Activated naive CD8-positive, alpha-beta T cell treated with anti-CD3 and anti-CD28 coated beads for 36 hours (primary cell): ENCODE measurements at regions not wholly inside any gene's neighbourhood (a gene's known extent, or its start where the extent isn't known, plus 50 kb on each side); places are given as distances from the start of the nearest gene placed in this dataset.
"Not testable (repeated sequence)": the region's sequence is repeated elsewhere in the genome, so short reads cannot be mapped to it uniquely, and the experiment has no call there.

Source experiments
- DNase-seq: peaks from one replicate; pipeline ENCODE4 v3.0.0; 2021
- H3K27ac Mint-ChIP-seq: one replicate; pipeline ENCODE4 v1.8.0; 2022; ENCODE audit warnings: mild to moderate bottlenecking, moderate library complexity, mixed read lengths
- H3K27me3 Mint-ChIP-seq: one replicate; pipeline ENCODE4 v1.8.0; 2022; ENCODE audit warnings: mild to moderate bottlenecking, mixed read lengths
- H3K36me3 Mint-ChIP-seq: one replicate; pipeline ENCODE4 v1.8.0; 2021; ENCODE audit warnings: mild to moderate bottlenecking, mixed read lengths
- H3K4me1 Mint-ChIP-seq: one replicate; pipeline ENCODE4 v1.8.0; 2021; ENCODE audit warnings: mixed read lengths
- H3K4me3 Mint-ChIP-seq: one replicate; pipeline ENCODE4 v1.8.0; 2022; ENCODE audit warnings: mild to moderate bottlenecking, moderate library complexity, mixed read lengths
- H3K9me3 Mint-ChIP-seq: one replicate; pipeline ENCODE4 v1.8.0; 2022; ENCODE audit warnings: mixed read lengths

- peaks cover 28% of the 10 kb centered on the region for H3K9me3 Mint-ChIP-seq
- no peaks in the 10 kb centered on the region for H3K4me1 Mint-ChIP-seq
- no peak overlapping the region for H3K4me3 Mint-ChIP-seq
- H3K27me3 Mint-ChIP-seq = no peaks in the 10 kb centered on the region
- DNase-seq = no peak
- no peak overlapping the region for H3K27ac Mint-ChIP-seq
- H3K36me3 Mint-ChIP-seq = no peaks in the 10 kb centered on the region
Measured at GRCh38 chr4:127311371-127311770, 321.4 kb upstream of the INTU start.

DNA sequence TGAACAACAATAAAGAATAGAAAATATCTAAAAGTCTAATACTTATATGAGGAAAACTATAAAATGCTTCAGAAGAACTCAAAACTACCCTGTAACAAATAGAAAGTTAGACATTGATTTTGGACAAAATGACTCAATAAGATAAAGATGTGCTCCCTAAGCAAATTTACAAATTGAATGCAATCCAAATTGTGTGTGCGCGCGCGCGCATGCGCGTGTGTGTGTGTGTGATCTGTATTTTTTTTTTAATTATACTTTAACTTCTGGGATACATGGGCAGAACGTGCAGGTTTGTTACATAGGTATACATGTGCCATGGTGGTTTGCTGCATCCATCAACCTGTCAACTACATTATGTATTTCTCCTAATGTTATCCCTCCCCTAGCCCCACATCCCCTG, 320.8 kb upstream of the INTU start:
- no peak for DNase-seq
- Mint-ChIP-seq H3K27me3 (no peaks in the 10 kb centered on the region), H3K27ac (no peak overlapping the region), H3K9me3 (peaks cover 28% of the 10 kb centered on the region), H3K4me1 (no peaks in the 10 kb centered on the region), H3K4me3 (no peak overlapping the region), H3K36me3 (no peaks in the 10 kb centered on the region)

- Mint-ChIP-seq H3K27me3 (no peaks in the 10 kb centered on the region), H3K36me3 (no peaks in the 10 kb centered on the region), H3K4me1 (no peaks in the 10 kb centered on the region), H3K9me3 (peaks cover 28% of the 10 kb centered on the region), H3K4me3 (no peak overlapping the region), H3K27ac (no peak overlapping the region)
- no peak for DNase-seq
Measured at GRCh38 chr4:127313767-127314166, 319.0 kb upstream of the INTU start.

DNA sequence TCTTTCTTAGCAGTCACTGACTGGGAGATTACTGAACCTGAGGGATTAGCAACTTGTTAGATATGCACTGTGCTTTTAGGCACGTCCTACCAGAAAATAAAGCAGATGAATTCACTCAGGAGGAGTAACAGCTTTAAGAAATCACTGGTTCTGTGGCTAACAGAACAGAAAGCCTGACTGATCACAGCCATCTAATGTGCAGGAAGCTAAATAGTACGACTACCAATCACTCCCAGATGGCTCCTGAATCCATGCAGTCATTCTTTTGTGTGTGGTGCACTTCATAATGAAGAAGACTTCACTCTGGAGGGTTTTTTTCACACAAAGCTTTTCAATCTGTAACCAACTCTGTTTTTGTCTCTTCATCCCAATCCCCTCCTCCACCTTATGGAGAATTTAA, 305.3 kb upstream of the INTU start:
- H3K9me3 Mint-ChIP-seq = peaks cover 21% of the 10 kb centered on the region
- no peak for DNase-seq
- H3K4me3 Mint-ChIP-seq = no peak overlapping the region
- H3K36me3 Mint-ChIP-seq = no peaks in the 10 kb centered on the region
- no peaks in the 10 kb centered on the region for H3K4me1 Mint-ChIP-seq
- H3K27ac Mint-ChIP-seq = no peak overlapping the region
- H3K27me3 Mint-ChIP-seq = no peaks in the 10 kb centered on the region

DNA sequence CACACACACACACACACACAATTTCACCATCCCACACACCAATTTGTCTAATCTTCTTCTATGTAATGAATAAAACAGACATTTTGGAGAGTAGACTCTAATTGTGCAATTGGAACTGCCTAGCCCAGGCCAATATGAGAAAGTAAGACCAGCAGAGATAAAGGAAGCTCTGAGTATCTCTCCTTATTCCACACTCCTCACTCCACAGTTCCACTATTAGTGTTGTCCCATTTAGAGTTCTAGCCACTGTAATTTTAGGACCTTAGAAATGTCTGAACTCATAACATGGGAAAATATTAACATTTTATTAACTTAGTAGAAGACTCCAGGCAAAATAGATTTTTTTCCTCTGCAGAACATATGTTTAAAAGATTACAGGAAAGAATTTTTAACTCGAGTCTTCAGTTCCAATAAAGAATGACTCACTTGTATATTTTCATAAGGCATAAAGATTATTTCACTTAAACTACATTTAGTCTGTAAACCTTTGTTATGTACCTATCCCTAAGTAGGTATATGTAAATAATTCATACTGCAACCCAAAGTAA, 297.6 kb upstream of the INTU start:
- no peak for DNase-seq
- H3K4me3 Mint-ChIP-seq = no peak overlapping the region
- H3K4me1 Mint-ChIP-seq = no peaks in the 10 kb centered on the region
- H3K36me3 Mint-ChIP-seq = no peaks in the 10 kb centered on the region
- H3K27me3 Mint-ChIP-seq = no peaks in the 10 kb centered on the region
- no peaks in the 10 kb centered on the region for H3K9me3 Mint-ChIP-seq
- no peak overlapping the region for H3K27ac Mint-ChIP-seq

DNA sequence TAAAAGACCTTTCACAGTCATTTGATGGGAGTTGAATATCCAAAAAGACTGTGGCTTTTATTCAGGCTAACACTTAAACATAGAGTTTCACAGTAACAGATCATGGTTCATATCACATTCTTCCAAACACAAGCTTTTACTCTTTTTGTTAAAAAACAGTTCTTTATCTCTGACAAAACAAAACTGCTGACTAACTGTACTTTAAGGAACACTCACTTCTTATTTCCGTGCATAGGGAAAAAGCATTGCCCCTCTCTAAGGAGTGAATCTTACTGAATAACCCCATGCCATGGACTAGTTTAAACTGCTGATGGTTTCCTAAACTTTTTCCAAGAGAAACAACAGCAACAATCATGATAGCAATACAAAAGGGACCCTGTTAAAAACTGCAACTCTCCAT, 297.0 kb upstream of the INTU start:
- DNase-seq = no peak
- Mint-ChIP-seq H3K4me1 (no peaks in the 10 kb centered on the region), H3K27ac (no peak overlapping the region), H3K4me3 (no peak overlapping the region), H3K9me3 (no peaks in the 10 kb centered on the region), H3K27me3 (no peaks in the 10 kb centered on the region), H3K36me3 (no peaks in the 10 kb centered on the region)

DNA sequence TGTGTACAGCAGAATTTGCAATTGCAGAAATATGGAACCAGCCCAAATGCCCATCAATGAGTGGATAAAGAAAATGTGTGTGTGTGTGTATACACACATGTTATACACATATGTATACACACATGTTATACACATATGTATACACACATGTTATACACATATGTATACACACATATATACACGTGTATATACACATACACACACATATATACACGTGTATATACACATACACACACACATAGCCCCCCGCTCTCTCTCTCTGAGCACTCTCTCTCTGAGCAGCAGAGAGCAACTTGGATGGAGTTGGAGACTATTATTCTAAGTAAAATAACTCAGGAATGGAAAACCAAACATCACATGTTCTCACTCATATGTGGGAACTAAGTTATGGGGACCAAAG, 289.6 kb upstream of the INTU start:
- H3K36me3 Mint-ChIP-seq, H3K9me3 Mint-ChIP-seq, H3K4me1 Mint-ChIP-seq, H3K27me3 Mint-ChIP-seq, H3K4me3 Mint-ChIP-seq, DNase-seq, H3K27ac Mint-ChIP-seq: not testable (repeated sequence)

- H3K27me3 Mint-ChIP-seq = no peaks in the 10 kb centered on the region
- no peaks in the 10 kb centered on the region for H3K4me1 Mint-ChIP-seq
- H3K9me3 Mint-ChIP-seq = no peaks in the 10 kb centered on the region
- no peaks in the 10 kb centered on the region for H3K36me3 Mint-ChIP-seq
- DNase-seq = no peak
- H3K4me3 Mint-ChIP-seq = no peak overlapping the region
- H3K27ac Mint-ChIP-seq = no peak overlapping the region
Measured at GRCh38 chr4:127344071-127344470, 288.7 kb upstream of the INTU start.

DNA sequence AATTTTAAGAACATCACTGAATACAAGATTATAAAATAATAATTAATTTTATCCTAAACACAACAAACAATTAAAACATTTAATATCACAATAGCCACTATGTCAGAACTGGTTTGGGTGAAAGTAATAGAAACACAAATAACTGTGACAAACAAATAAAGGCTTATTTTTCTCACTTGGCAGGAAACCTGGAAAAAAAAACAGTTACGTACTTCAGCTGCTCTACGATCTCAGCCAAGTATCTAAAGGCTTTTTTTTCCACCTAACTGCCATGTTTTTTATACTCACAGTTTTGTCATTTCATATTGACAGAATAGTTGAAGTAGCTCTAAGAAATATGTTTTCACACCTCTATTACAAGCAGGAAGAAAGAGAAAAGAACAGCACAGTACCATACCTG, 284.8 kb upstream of the INTU start:
- no peak for DNase-seq
- H3K9me3 Mint-ChIP-seq = peaks cover 4% of the 10 kb centered on the region
- no peaks in the 10 kb centered on the region for H3K27me3 Mint-ChIP-seq
- H3K36me3 Mint-ChIP-seq = no peaks in the 10 kb centered on the region
- H3K27ac Mint-ChIP-seq = no peak overlapping the region
- no peak overlapping the region for H3K4me3 Mint-ChIP-seq
- no peaks in the 10 kb centered on the region for H3K4me1 Mint-ChIP-seq

DNA sequence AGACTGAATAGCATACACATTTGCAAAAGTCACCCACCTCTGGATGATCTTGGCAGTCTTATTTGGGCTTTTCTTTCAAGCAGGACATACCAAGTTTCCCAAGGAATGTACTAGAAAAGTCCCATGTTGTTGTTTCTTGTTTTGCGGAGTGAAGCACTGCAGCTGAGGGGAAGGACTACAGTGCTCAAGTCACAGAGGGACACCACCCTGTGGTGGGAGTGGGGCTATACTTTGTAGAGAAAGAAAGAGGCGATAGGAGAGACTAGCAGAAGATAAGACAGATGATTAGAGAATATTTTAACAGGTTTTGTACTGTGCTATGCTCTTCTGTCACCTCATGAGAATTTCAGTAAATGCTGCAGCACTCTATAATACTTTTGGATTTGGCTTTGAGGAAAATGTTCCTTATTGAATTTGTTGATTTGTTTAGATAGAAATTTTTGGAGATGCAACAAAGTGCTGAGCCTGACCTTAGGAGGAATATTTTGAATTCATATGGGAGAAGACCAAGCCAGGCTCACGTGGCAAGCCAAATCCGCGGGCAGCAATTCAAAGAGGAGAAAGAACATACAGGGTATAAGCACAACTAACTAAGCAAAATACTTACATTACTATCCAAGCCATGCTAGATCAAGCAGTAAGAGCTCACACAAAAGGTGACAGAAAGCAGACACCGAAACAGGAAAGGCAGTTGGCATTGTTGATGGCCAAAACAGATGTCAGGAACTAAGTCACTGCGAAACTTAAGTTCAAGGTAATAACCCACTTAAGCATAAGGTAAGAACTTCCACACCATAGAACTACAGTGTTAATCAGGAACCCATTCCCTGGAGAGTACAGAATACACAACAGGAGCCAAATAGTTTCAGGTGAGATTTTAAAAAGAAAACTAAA, 280.3 kb upstream of the INTU start:
- no peak overlapping the region for H3K4me3 Mint-ChIP-seq
- no peak for DNase-seq
- no peaks in the 10 kb centered on the region for H3K27me3 Mint-ChIP-seq
- H3K9me3 Mint-ChIP-seq = peaks cover 6% of the 10 kb centered on the region
- no peaks in the 10 kb centered on the region for H3K4me1 Mint-ChIP-seq
- no peak overlapping the region for H3K27ac Mint-ChIP-seq
- no peaks in the 10 kb centered on the region for H3K36me3 Mint-ChIP-seq

DNA sequence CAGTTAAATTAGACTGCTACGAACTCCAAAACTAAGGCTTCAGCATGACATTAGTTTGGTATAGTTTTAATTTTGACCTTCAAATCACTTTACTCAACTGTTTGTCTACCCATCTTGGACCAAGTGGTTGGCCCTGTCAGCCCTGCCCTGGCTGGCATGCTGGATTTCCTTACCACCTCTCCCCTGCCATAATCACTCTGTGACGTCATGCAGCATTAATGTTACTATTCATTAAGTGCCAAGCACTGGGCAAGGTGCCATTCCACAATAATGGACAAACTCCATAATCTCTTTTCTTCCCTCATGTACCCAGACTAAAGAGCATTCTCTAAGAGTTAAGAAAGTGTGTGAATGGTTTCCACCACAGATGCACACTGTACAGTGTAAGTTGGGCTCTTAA, 277.0 kb upstream of the INTU start:
- DNase-seq = no peak
- Mint-ChIP-seq H3K36me3 (no peaks in the 10 kb centered on the region), H3K27me3 (no peaks in the 10 kb centered on the region), H3K27ac (no peak overlapping the region), H3K9me3 (peaks cover 4% of the 10 kb centered on the region), H3K4me1 (no peaks in the 10 kb centered on the region), H3K4me3 (no peak overlapping the region)

GRCh38 chr4:127357765-127358164, 275.0 kb upstream of the INTU start:
- no peak overlapping the region for H3K27ac Mint-ChIP-seq
- H3K4me1 Mint-ChIP-seq = no peaks in the 10 kb centered on the region
- H3K27me3 Mint-ChIP-seq = no peaks in the 10 kb centered on the region
- no peaks in the 10 kb centered on the region for H3K36me3 Mint-ChIP-seq
- DNase-seq = no peak
- H3K4me3 Mint-ChIP-seq = no peak overlapping the region
- H3K9me3 Mint-ChIP-seq = peaks cover 3% of the 10 kb centered on the region

GRCh38 chr4:127362686-127363085, 270.1 kb upstream of the INTU start:
- Mint-ChIP-seq H3K4me3 (no peak overlapping the region), H3K4me1 (no peaks in the 10 kb centered on the region), H3K27me3 (no peaks in the 10 kb centered on the region), H3K27ac (no peak overlapping the region), H3K9me3 (peaks cover 5% of the 10 kb centered on the region), H3K36me3 (no peaks in the 10 kb centered on the region)
- DNase-seq = no peak

DNA sequence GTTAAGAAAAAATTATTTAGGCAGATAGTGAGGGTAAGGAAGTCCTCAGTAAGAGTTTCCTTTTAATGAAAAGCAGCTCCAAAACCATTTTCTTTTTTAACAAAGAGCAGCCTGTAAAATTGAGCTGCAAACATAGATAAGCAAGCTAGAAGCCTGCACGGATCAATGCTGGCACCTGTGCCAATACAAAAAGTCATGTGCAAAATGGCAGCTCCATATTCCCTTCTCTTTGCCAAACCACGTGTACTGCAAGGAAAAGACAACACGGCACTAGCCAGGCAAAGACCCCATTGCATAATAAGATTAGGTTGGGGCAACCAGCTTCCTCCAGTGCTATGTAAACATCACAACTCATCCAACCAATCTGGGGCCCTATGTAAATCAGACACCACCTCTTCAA, 268.4 kb upstream of the INTU start:
- no peak overlapping the region for H3K4me3 Mint-ChIP-seq
- H3K27ac Mint-ChIP-seq = no peak overlapping the region
- peaks cover 5% of the 10 kb centered on the region for H3K9me3 Mint-ChIP-seq
- H3K4me1 Mint-ChIP-seq = no peaks in the 10 kb centered on the region
- no peak for DNase-seq
- H3K36me3 Mint-ChIP-seq = no peaks in the 10 kb centered on the region
- no peaks in the 10 kb centered on the region for H3K27me3 Mint-ChIP-seq

DNA sequence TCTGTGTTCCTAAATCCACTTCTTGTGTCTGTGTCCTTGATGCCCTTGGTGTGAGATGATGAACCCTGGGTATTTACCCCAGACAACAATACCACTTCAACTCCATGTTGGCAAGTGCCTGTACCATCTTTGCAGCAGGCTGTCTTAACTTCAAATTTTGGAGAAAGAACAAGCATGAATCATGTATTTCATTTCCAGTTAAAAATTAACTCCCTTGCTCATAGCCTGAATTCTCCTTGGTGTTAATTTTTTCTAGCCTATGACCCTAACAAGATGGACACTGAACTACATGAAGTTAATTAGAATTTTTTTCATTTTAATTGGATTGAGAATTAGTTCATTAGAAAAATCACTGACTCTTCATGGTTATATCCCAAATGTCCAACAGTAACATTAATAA, 267.8 kb upstream of the INTU start:
- no peaks in the 10 kb centered on the region for H3K36me3 Mint-ChIP-seq
- H3K27me3 Mint-ChIP-seq = no peaks in the 10 kb centered on the region
- no peak overlapping the region for H3K4me3 Mint-ChIP-seq
- DNase-seq = no peak
- H3K4me1 Mint-ChIP-seq = no peaks in the 10 kb centered on the region
- H3K27ac Mint-ChIP-seq = no peak overlapping the region
- peaks cover 5% of the 10 kb centered on the region for H3K9me3 Mint-ChIP-seq

GRCh38 chr4:127370604-127371003, 262.2 kb upstream of the INTU start:
- Mint-ChIP-seq H3K27me3 (no peaks in the 10 kb centered on the region), H3K9me3 (no peaks in the 10 kb centered on the region), H3K4me1 (no peaks in the 10 kb centered on the region), H3K4me3 (no peak overlapping the region), H3K36me3 (no peaks in the 10 kb centered on the region), H3K27ac (no peak overlapping the region)
- DNase-seq = no peak
